CD14-positive monocyte (primary cell): ENCODE measurements at regions not wholly inside any gene's neighbourhood (a gene's known extent, or its start where the extent isn't known, plus 50 kb on each side); places are given as distances from the start of the nearest gene placed in this dataset.

ENCODE experiments used
- DNase-seq, 3 donors: peaks; one replicate each; pipeline ENCODE4 v3.0.0-alpha.2; 2011 to 2022
- H2AFZ ChIP-seq: 2 replicates; pipeline ENCODE4 v1.6.0; 2012; ENCODE audit warnings: mild to moderate bottlenecking, low read depth, low read length, inconsistent platforms; ENCODE audit not compliant: insufficient read depth, poor library complexity, severe bottlenecking
- H3K27ac ChIP-seq, 2 donors: 1 replicate in 1 of 2; 2 replicates in 1 of 2; pipeline ENCODE4 v1.5.1; 2012 to 2013; ENCODE audit warnings: low read length in 2 of 2, control low read depth in 1 of 2, inconsistent platforms in 1 of 2, low read depth in 1 of 2, mild to moderate bottlenecking in 1 of 2
- H3K27me3 ChIP-seq, 2 donors: one replicate each; pipeline versions ENCODE4 v1.6.0 to v1.6.1; 2011 to 2013; ENCODE audit warnings: low read length in 2 of 2; ENCODE audit not compliant: control insufficient read depth in 2 of 2, insufficient read depth in 2 of 2
- H3K36me3 ChIP-seq, 2 donors: replicated peaks in 1 of 2; 1 replicate in 1 of 2; 2 replicates in 1 of 2; pipeline versions ENCODE4 v1.5.1 to v1.6.1; 2012 to 2013; ENCODE audit warnings: low read length in 2 of 2, control low read depth in 1 of 2, inconsistent platforms in 1 of 2, mild to moderate bottlenecking in 1 of 2; ENCODE audit not compliant: insufficient read depth in 2 of 2, control insufficient read depth in 1 of 2
- H3K4me1 ChIP-seq, 2 donors: 1 replicate in 1 of 2; 2 replicates in 1 of 2; pipeline versions ENCODE4 v1.5.1 to v1.6.1; 2012 to 2013; ENCODE audit warnings: low read length in 2 of 2, control low read depth in 1 of 2, inconsistent platforms in 1 of 2, mild to moderate bottlenecking in 1 of 2, moderate library complexity in 1 of 2; ENCODE audit not compliant: insufficient read depth in 2 of 2, control insufficient read depth in 1 of 2
- H3K4me2 ChIP-seq: replicated peaks from 2 replicates; pipeline ENCODE3; 2012; ENCODE audit warnings: low read length, moderate library complexity, mild to moderate bottlenecking; ENCODE audit not compliant: poor library complexity, severe bottlenecking; ENCODE audit errors: extremely low read depth
- H3K4me3 ChIP-seq, 3 experiments: fragments of 200-600 bp in 1 of 3; sonication (generic) in 1 of 3; replicated peaks in 1 of 3; 1 replicate in 2 of 3; 2 replicates in 1 of 3; pipeline ENCODE4 v1.5.1; 2011 to 2013; ENCODE audit warnings: low read length in 3 of 3, mild to moderate bottlenecking in 3 of 3, control low read depth in 2 of 3, low read depth in 2 of 3, inconsistent platforms in 1 of 3, moderate library complexity in 1 of 3
- H3K79me2 ChIP-seq: 2 replicates; pipeline ENCODE4 v1.6.0; 2012; ENCODE audit warnings: mild to moderate bottlenecking, control low read depth, inconsistent platforms, low read length, moderate library complexity; ENCODE audit not compliant: insufficient read depth
- H3K9ac ChIP-seq: 2 replicates; pipeline ENCODE4 v1.6.0; 2017; ENCODE audit warnings: low read length, mild to moderate bottlenecking; ENCODE audit not compliant: insufficient read depth, poor library complexity, severe bottlenecking
- H3K9me3 ChIP-seq, 2 donors: replicated peaks in 1 of 2; 1 replicate in 1 of 2; 2 replicates in 1 of 2; pipeline versions ENCODE4 v1.5.1 to v1.6.1; 2012 to 2013; ENCODE audit warnings: low read length in 2 of 2, control low read depth in 1 of 2; ENCODE audit not compliant: control insufficient read depth in 1 of 2, insufficient read depth in 1 of 2
- H4K20me1 ChIP-seq: 2 replicates; pipeline ENCODE4 v1.6.0; 2012; ENCODE audit warnings: mild to moderate bottlenecking, low read length, control low read depth, moderate library complexity; ENCODE audit not compliant: insufficient read depth
- H3K27ac Mint-ChIP-seq, 7 donors: one replicate each; pipeline ENCODE4 v1.8.0; 2020; ENCODE audit warnings: mild to moderate bottlenecking in 7 of 7, mixed read lengths in 7 of 7, moderate library complexity in 6 of 7, inconsistent platforms in 2 of 7
- H3K27me3 Mint-ChIP-seq, 3 donors: one replicate each; pipeline ENCODE4 v1.8.0; 2021 to 2022; ENCODE audit warnings: low read depth in 3 of 3, mild to moderate bottlenecking in 3 of 3, mixed read lengths in 3 of 3, moderate library complexity in 3 of 3, inconsistent platforms in 1 of 3
- H3K36me3 Mint-ChIP-seq, 2 donors: one replicate each; pipeline ENCODE4 v1.8.0; 2020; ENCODE audit warnings: mixed read lengths in 2 of 2, inconsistent platforms in 1 of 2, mild to moderate bottlenecking in 1 of 2
- H3K4me1 Mint-ChIP-seq: one replicate; pipeline ENCODE4 v1.8.0; 2020; ENCODE audit warnings: mild to moderate bottlenecking, mixed read lengths
- H3K4me3 Mint-ChIP-seq, 2 donors: one replicate each; pipeline ENCODE4 v1.8.0; 2020; ENCODE audit warnings: mild to moderate bottlenecking in 2 of 2, mixed read lengths in 2 of 2, moderate library complexity in 1 of 2
- H3K9me3 Mint-ChIP-seq, 7 donors: one replicate each; pipeline ENCODE4 v1.8.0; 2020 to 2022; ENCODE audit warnings: mixed read lengths in 7 of 7, mild to moderate bottlenecking in 6 of 7, moderate library complexity in 6 of 7, inconsistent platforms in 2 of 7
- WGBS: methylation state at CpG from one replicate; pipeline ENCODE4 v1.1.5; 2013; ENCODE audit warnings: missing lambda C conversion rate; ENCODE audit not compliant: insufficient coverage; 5-methylcytosine and 5-hydroxymethylcytosine counted together
- intact Hi-C, 2 donors: fragments of 100-400 bp; cut with micrococcal nuclease; formaldehyde crosslinking; loops; one replicate each; pipeline versions ENCODE4 v1.15.0 to v1.15.1; 2023
- TF ChIP-seq, protein P1 (sequence below): fragments of 200-600 bp; IDR thresholded peaks from one replicate; pipeline ENCODE4 v1.8.0; 2022; ENCODE audit warnings: antibody characterized with exemption, mild to moderate bottlenecking

GRCh38 chr5:133664422-133664821 is 52.1 kb upstream of the FSTL4 start:
- intact Hi-C loops = no loop called here
- WGBS = 94% methylated on average over 2 of the region's 2 CpGs
- TF ChIP-seq, protein P1, sequence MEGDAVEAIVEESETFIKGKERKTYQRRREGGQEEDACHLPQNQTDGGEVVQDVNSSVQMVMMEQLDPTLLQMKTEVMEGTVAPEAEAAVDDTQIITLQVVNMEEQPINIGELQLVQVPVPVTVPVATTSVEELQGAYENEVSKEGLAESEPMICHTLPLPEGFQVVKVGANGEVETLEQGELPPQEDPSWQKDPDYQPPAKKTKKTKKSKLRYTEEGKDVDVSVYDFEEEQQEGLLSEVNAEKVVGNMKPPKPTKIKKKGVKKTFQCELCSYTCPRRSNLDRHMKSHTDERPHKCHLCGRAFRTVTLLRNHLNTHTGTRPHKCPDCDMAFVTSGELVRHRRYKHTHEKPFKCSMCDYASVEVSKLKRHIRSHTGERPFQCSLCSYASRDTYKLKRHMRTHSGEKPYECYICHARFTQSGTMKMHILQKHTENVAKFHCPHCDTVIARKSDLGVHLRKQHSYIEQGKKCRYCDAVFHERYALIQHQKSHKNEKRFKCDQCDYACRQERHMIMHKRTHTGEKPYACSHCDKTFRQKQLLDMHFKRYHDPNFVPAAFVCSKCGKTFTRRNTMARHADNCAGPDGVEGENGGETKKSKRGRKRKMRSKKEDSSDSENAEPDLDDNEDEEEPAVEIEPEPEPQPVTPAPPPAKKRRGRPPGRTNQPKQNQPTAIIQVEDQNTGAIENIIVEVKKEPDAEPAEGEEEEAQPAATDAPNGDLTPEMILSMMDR = no peak

GRCh38 chr5:133663397-133664054 is 51.2 kb upstream of the FSTL4 start:
- Histone ChIP-seq H3K27me3 (no peaks in the 10 kb centered on the region), H3K9me3 (no peaks in the 10 kb centered on the region), H3K79me2 (no peaks in the 10 kb centered on the region), H3K4me2 (no peak overlapping the region), H3K27ac (no peak overlapping the region), H3K4me3 (no peak overlapping the region), H2AFZ (no peak overlapping the region), H3K36me3 (no peaks in the 10 kb centered on the region), H4K20me1 (no peaks in the 10 kb centered on the region), H3K9ac (no peak overlapping the region), H3K4me1 (no peaks in the 10 kb centered on the region)
- no peak overlapping the region for H3K27ac Mint-ChIP-seq
- H3K27me3 Mint-ChIP-seq = peaks cover 4 to 7% (median 4%) of the 10 kb centered on the region in 3 donors
- H3K4me3 Mint-ChIP-seq = no peak overlapping the region
- H3K36me3 Mint-ChIP-seq = no peaks in the 10 kb centered on the region
- H3K4me1 Mint-ChIP-seq = peaks cover under 1% of the 10 kb centered on the region
- DNase-seq = no peak
- TF ChIP-seq, protein P1 = no peak
- 89% methylated on average over 6 of the region's 7 CpGs for WGBS
- intact Hi-C loops = no loop called here
- H3K9me3 Mint-ChIP-seq = peaks cover 0 to 2% (median 0%) of the 10 kb centered on the region in 7 donors

More at GRCh38 chr5:133664422-133664821, 52.1 kb upstream of the FSTL4 start:
- H4K20me1 ChIP-seq = no peaks in the 10 kb centered on the region
- no peaks in the 10 kb centered on the region for H3K36me3 ChIP-seq
- H3K9me3 ChIP-seq = no peaks in the 10 kb centered on the region
- peaks cover 8% of the 10 kb centered on the region in 3 donors for H3K27me3 Mint-ChIP-seq
- no peaks in the 10 kb centered on the region for H3K79me2 ChIP-seq
- no peaks in the 10 kb centered on the region for H3K36me3 Mint-ChIP-seq
- no peak overlapping the region for H3K9ac ChIP-seq
- peaks cover 0 to 2% (median 0%) of the 10 kb centered on the region in 7 donors for H3K9me3 Mint-ChIP-seq
- no peak overlapping the region for H2AFZ ChIP-seq
- H3K4me3 ChIP-seq = no peak overlapping the region
- H3K4me1 ChIP-seq = no peaks in the 10 kb centered on the region
- no peak overlapping the region for H3K27ac ChIP-seq
- DNase-seq = no peak
- H3K27ac Mint-ChIP-seq = no peak overlapping the region
- H3K4me3 Mint-ChIP-seq = no peak overlapping the region
- H3K27me3 ChIP-seq = no peaks in the 10 kb centered on the region
- no peak overlapping the region for H3K4me2 ChIP-seq
- no peaks in the 10 kb centered on the region for H3K4me1 Mint-ChIP-seq
